PC-3 (cell line): ENCODE measurements at regions not wholly inside any gene's neighbourhood (a gene's known extent, or its start where the extent isn't known, plus 50 kb on each side); places are given as distances from the start of the nearest gene placed in this dataset.

Source experiments
- ATAC-seq: fragments of 200-7000 bp; cut with Tn5 transposase; 2 replicates; pipeline ENCODE4 v1.9.1; 2020; ENCODE audit warnings: mild to moderate bottlenecking, moderate library complexity
- BruUV-seq: library from RNA; stranded (reverse); fragments of 400-500 nt; replicated peaks from 2 replicates; lab custom pipeline; 2021; lab: Mats Ljungman, UMichigan
- CTCF ChIA-PET: fragments of 300-600 bp; sonication (Branson Sonifier 250); formaldehyde crosslinking; loops from one replicate; lab custom pipeline; 2022; ENCODE audit warnings: antibody characterized with exemption; lab: Charles Lee
- POLR2A ChIA-PET: fragments of 300-600 bp; sonication (Branson Sonifier 250); formaldehyde crosslinking; loops from one replicate; lab custom pipeline; 2022; ENCODE audit warnings: antibody characterized with exemption; ENCODE audit not compliant: unreplicated experiment; lab: Charles Lee
- DNase-seq: peaks from one replicate; pipeline ENCODE4 v3.0.0-alpha.2; 2015
- H2AFZ ChIP-seq: fragments of 300-600 bp; sonication (generic); 2 replicates; pipeline ENCODE4 v1.6.0; 2016; ENCODE audit warnings: antibody characterized with exemption, low read length
- H3F3A ChIP-seq: fragments of 300-600 bp; sonication (generic); one replicate; pipeline ENCODE4 v1.6.0; 2017; ENCODE audit warnings: antibody characterized with exemption, low read length, control low read depth, mild to moderate bottlenecking; ENCODE audit not compliant: unreplicated experiment
- H3K27ac ChIP-seq: fragments of 300-600 bp; sonication (generic); 2 replicates; pipeline ENCODE4 v1.5.1; 2016; ENCODE audit warnings: mild to moderate bottlenecking, low read length
- H3K27me3 ChIP-seq: fragments of 300-600 bp; sonication (generic); 2 replicates; pipeline ENCODE4 v1.6.1; 2016; ENCODE audit warnings: low read length, mixed read lengths
- H3K36me3 ChIP-seq: fragments of 300-600 bp; sonication (generic); 2 replicates; pipeline ENCODE4 v1.6.1; 2016; ENCODE audit warnings: low read depth, mixed run types, low read length, mixed read lengths
- H3K4me1 ChIP-seq: fragments of 300-600 bp; sonication (generic); 2 replicates; pipeline ENCODE4 v1.5.1; 2016; ENCODE audit warnings: low read length; ENCODE audit not compliant: insufficient read depth
- H3K4me2 ChIP-seq: fragments of 300-600 bp; sonication (generic); 2 replicates; pipeline ENCODE4 v1.6.0; 2016; ENCODE audit warnings: low read length
- H3K4me3 ChIP-seq: fragments of 300-600 bp; sonication (generic); 2 replicates; pipeline ENCODE4 v1.5.1; 2016; ENCODE audit warnings: mild to moderate bottlenecking, low read length, mixed read lengths
- H3K79me2 ChIP-seq: fragments of 300-600 bp; sonication (generic); 2 replicates; pipeline ENCODE4 v1.6.1; 2017; ENCODE audit warnings: low read length, mixed read lengths
- H3K9ac ChIP-seq: fragments of 300-600 bp; sonication (generic); 2 replicates; pipeline ENCODE4 v1.6.0; 2016; ENCODE audit warnings: mild to moderate bottlenecking, low read length
- H3K9me2 ChIP-seq: fragments of 300-600 bp; sonication (generic); replicated peaks from 2 replicates; pipeline ENCODE4 v1.6.1; 2016; ENCODE audit warnings: mixed run types, low read length, mixed read lengths
- H3K9me3 ChIP-seq: fragments of 300-600 bp; sonication (generic); 2 replicates; pipeline ENCODE4 v1.6.1; 2016; ENCODE audit warnings: low read length, mixed read lengths
- H4K20me1 ChIP-seq: fragments of 300-600 bp; sonication (generic); 2 replicates; pipeline ENCODE4 v1.6.1; 2016; ENCODE audit warnings: low read length, mixed read lengths
- CTCF ChIP-seq: fragments of 300-600 bp; sonication (generic); conservative IDR thresholded peaks from 2 replicates; pipeline ENCODE4 v1.5.1; 2017; ENCODE audit warnings: antibody characterized with exemption, low read depth, mild to moderate bottlenecking, low read length
- EZH2 ChIP-seq: fragments of 300-600 bp; sonication (generic); IDR thresholded peaks from one replicate; pipeline ENCODE4 v1.6.1; 2017; ENCODE audit warnings: antibody characterized with exemption, mild to moderate bottlenecking, low read length; ENCODE audit not compliant: unreplicated experiment
- EZH2phosphoT487 ChIP-seq: fragments of 300-600 bp; sonication (generic); IDR thresholded peaks from 2 replicates; pipeline ENCODE4 v1.6.1; 2018; ENCODE audit warnings: mild to moderate bottlenecking, antibody characterized with exemption, low read length, borderline replicate concordance
- intact Hi-C: fragments of 100-400 bp; cut with micrococcal nuclease; formaldehyde crosslinking; loops from 2 replicates; pipeline ENCODE4 v1.9.0; 2023

- intact Hi-C loops: no loop called here
- Histone ChIP-seq H4K20me1 (no peaks in the 10 kb centered on the region), H3K4me1 (no peaks in the 10 kb centered on the region), H3K9ac (no peak overlapping the region), H3F3A (no peaks in the 10 kb centered on the region), H3K4me3 (no peak overlapping the region), H3K36me3 (no peaks in the 10 kb centered on the region), H2AFZ (no peak overlapping the region), H3K4me2 (no peak overlapping the region), H3K27me3 (0 out of 2 replicates have a peak, but pooled peaks cover 11% of the 10 kb centered on the region), H3K9me3 (no peaks in the 10 kb centered on the region), H3K27ac (no peak overlapping the region), H3K9me2 (no peaks in the 10 kb centered on the region), H3K79me2 (no peaks in the 10 kb centered on the region)
- no peak for ATAC-seq
- POLR2A ChIA-PET: no interaction called here
- TF ChIP-seq EZH2phosphoT487: no peak
- CTCF ChIA-PET: interaction anchor here (0.6 kb wide), 1 partner anchor 10 kb away, joined by 3 read pairs; no protein-coding TSS in a partner anchor
- BruUV-seq: no TSS peak
- no peak for DNase-seq
Observed at GRCh38 chr18:77634494-77634893, 384.8 kb downstream of the GALR1 start.

- no peak overlapping the region for H3K27ac ChIP-seq
- 0 out of 2 replicates have a peak, but pooled peaks cover 11% of the 10 kb centered on the region for H3K27me3 ChIP-seq
- H3K36me3 ChIP-seq: no peaks in the 10 kb centered on the region
- no peaks in the 10 kb centered on the region for H3K9me3 ChIP-seq
- no peaks in the 10 kb centered on the region for H3K79me2 ChIP-seq
- CTCF ChIA-PET: no interaction called here
- POLR2A ChIA-PET: no interaction called here
- BruUV-seq: no TSS peak
- H3K9ac ChIP-seq: no peak overlapping the region
- intact Hi-C loops: no loop called here
- no peak for DNase-seq
- no peaks in the 10 kb centered on the region for H3K9me2 ChIP-seq
- H3K4me3 ChIP-seq: no peak overlapping the region
- H4K20me1 ChIP-seq: no peaks in the 10 kb centered on the region
- H3K4me2 ChIP-seq: no peak overlapping the region
- H3F3A ChIP-seq: no peaks in the 10 kb centered on the region
- TF ChIP-seq EZH2phosphoT487 (no peak), EZH2 (no peak)
- no peak overlapping the region for H2AFZ ChIP-seq
- ATAC-seq: no peak
- no peaks in the 10 kb centered on the region for H3K4me1 ChIP-seq
Observed at GRCh38 chr18:77635451-77635850, 385.8 kb downstream of the GALR1 start.

- no peak overlapping the region for H3K4me3 ChIP-seq
- H3K27ac ChIP-seq: no peak overlapping the region
- 0 out of 2 replicates have a peak, but pooled peaks cover 11% of the 10 kb centered on the region for H3K27me3 ChIP-seq
- ATAC-seq (no peak), DNase-seq (no peak)
- ChIA-PET CTCF (no interaction called here), POLR2A (no interaction called here)
- H3K79me2 ChIP-seq: no peaks in the 10 kb centered on the region
- intact Hi-C loops: no loop called here
- H3K9me3 ChIP-seq: no peaks in the 10 kb centered on the region
- H3K36me3 ChIP-seq: no peaks in the 10 kb centered on the region
- H3F3A ChIP-seq: no peaks in the 10 kb centered on the region
- H3K4me2 ChIP-seq: no peak overlapping the region
- H3K9ac ChIP-seq: no peak overlapping the region
- H3K4me1 ChIP-seq: no peaks in the 10 kb centered on the region
- H3K9me2 ChIP-seq: no peaks in the 10 kb centered on the region
- TF ChIP-seq EZH2phosphoT487 (no peak), EZH2 (no peak), CTCF (no peak)
- no peak overlapping the region for H2AFZ ChIP-seq
- H4K20me1 ChIP-seq: no peaks in the 10 kb centered on the region
- no TSS peak for BruUV-seq
Observed at GRCh38 chr18:77635858-77636257, 386.2 kb downstream of the GALR1 start.
